OCI-LY3 (cell line): ENCODE measurements at regions not wholly inside any gene's neighbourhood (a gene's known extent, or its start where the extent isn't known, plus 50 kb on each side); places are given as distances from the start of the nearest gene placed in this dataset.

Source experiments
- EZH2phosphoT487 ChIP-seq: fragments of 200-600 bp; shearing (Covaris generic); IDR thresholded peaks from 2 replicates; pipeline ENCODE4 v1.6.1; 2018; ENCODE audit warnings: antibody characterized with exemption, mixed run types, low read depth
- TF ChIP-seq, protein P1 (sequence below): fragments of 200-600, 300-600 bp; sonication (generic); IDR thresholded peaks from 2 replicates; pipeline ENCODE4 v1.5.1; 2014; ENCODE audit warnings: antibody characterized with exemption, low read length, low read depth

DNA sequence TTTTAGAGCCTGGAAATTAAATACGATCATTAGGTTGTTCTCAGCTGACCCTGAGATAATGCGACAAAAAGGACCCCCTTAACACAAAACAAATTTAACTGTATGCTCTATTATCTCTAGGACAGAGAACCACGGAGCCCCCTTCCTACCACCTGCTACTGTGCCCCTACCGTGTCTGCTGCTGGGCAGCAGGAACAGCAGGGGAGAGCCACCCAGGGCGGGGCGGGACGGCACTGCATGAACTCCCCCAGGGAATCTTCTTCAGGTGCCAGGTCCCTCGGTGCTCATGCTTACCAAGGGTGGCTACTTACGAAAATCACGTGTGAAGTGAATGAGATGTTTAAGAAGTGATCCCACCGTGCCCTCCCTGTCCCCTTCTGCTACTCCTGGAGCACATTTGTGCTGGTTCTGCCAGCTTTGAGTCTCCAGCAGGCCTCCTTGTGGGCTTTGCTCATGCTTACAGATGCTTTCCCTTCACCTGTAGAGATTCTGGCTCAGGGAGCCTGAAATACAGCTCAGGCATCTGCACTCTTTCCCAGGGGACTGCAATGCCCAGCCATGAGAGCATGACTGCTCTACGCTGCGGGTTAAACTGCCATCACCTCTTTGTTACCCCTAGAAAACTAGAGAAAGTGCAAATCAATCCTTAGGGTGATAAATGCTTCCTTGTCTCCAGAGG, 59.9 kb downstream of the MRPL32 start:
- TF ChIP-seq, protein P1, sequence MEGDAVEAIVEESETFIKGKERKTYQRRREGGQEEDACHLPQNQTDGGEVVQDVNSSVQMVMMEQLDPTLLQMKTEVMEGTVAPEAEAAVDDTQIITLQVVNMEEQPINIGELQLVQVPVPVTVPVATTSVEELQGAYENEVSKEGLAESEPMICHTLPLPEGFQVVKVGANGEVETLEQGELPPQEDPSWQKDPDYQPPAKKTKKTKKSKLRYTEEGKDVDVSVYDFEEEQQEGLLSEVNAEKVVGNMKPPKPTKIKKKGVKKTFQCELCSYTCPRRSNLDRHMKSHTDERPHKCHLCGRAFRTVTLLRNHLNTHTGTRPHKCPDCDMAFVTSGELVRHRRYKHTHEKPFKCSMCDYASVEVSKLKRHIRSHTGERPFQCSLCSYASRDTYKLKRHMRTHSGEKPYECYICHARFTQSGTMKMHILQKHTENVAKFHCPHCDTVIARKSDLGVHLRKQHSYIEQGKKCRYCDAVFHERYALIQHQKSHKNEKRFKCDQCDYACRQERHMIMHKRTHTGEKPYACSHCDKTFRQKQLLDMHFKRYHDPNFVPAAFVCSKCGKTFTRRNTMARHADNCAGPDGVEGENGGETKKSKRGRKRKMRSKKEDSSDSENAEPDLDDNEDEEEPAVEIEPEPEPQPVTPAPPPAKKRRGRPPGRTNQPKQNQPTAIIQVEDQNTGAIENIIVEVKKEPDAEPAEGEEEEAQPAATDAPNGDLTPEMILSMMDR, result no peak
- no peak for TF ChIP-seq EZH2phosphoT487
